H1 (cell line): ENCODE measurements at regions not wholly inside any gene's neighbourhood (a gene's known extent, or its start where the extent isn't known, plus 50 kb on each side); places are given as distances from the start of the nearest gene placed in this dataset.

Experiments used
- CBX8 ChIP-seq: fragments of 300-800, 300-1000 bp; sonication (generic); IDR thresholded peaks from 2 replicates; pipeline ENCODE4 v1.7.1; 2016; ENCODE audit warnings: low read depth, low read length, borderline replicate concordance
- CHD7 ChIP-seq: fragments of 300-600 bp; sonication (generic); IDR thresholded peaks from 2 replicates; pipeline ENCODE4 v1.7.1; 2012; ENCODE audit warnings: low read length, moderate library complexity, mild to moderate bottlenecking, inconsistent platforms; ENCODE audit not compliant: insufficient replicate concordance
- HDAC2 ChIP-seq, 2 experiments: fragments of 300-600 bp in 1 of 2; sonication (generic) in 1 of 2; IDR thresholded peaks; 2 replicates each; pipeline ENCODE4 v1.6.1; 2011 to 2012; ENCODE audit warnings: low read depth in 2 of 2, low read length in 2 of 2, mild to moderate bottlenecking in 2 of 2, moderate library complexity in 2 of 2, borderline replicate concordance in 1 of 2, inconsistent platforms in 1 of 2
- HDAC6 ChIP-seq: IDR thresholded peaks from one replicate; pipeline ENCODE4 v1.7.1; 2012; ENCODE audit warnings: low read depth, mild to moderate bottlenecking, inconsistent platforms, low read length, moderate library complexity
- JUND ChIP-seq: IDR thresholded peaks from 2 replicates; pipeline ENCODE4 v1.6.1; 2011; ENCODE audit warnings: mild to moderate bottlenecking, improper control_type of control experiment, low read length
- POLR2A ChIP-seq, 2 experiments: IDR thresholded peaks; 1 replicate in 1 of 2; 2 replicates in 1 of 2; pipeline ENCODE4 v1.6.1; 2011; ENCODE audit warnings: low read depth in 2 of 2, low read length in 2 of 2, mild to moderate bottlenecking in 2 of 2; ENCODE audit errors: control extremely low read depth in 1 of 2
- RXRA ChIP-seq: IDR thresholded peaks from 2 replicates; pipeline ENCODE4 v1.6.1; 2011; ENCODE audit warnings: low read depth, mild to moderate bottlenecking, low read length, moderate library complexity; ENCODE audit not compliant: insufficient read depth

GRCh38 chr1:229025576-229025975 is 245.3 kb upstream of the RAB4A start (continued):
- TF ChIP-seq HDAC2 (IDR thresholded peaks at IDR 0.05; ENCODE audit: borderline replicate concordance in 1 of 2, low read depth in 2 of 2, low read length in 2 of 2): no peak
- TF ChIP-seq JUND: no peak
- no peak for TF ChIP-seq POLR2A (IDR thresholded peaks at IDR 0.05; ENCODE audit: control extremely low read depth in 1 of 2, low read depth in 2 of 2, low read length in 2 of 2)
- no peak for TF ChIP-seq CBX8
- no peak for TF ChIP-seq CHD7
- no peak for TF ChIP-seq RXRA
- TF ChIP-seq HDAC6: no peak
